Right cardiac atrium (tissue), 5 donors: ENCODE measurements at regions not wholly inside any gene's neighbourhood (a gene's known extent, or its start where the extent isn't known, plus 50 kb on each side); places are given as distances from the start of the nearest gene placed in this dataset.
"Not testable (repeated sequence)": the region's sequence is repeated elsewhere in the genome, so short reads cannot be mapped to it uniquely, and the experiment has no call there.

ENCODE experiments used
- ATAC-seq, 2 donors: fragments of 200-7000 bp; cut with Tn5 transposase; one replicate each; pipeline versions ENCODE4 v1.8.0 to v1.9.1; 2020; ENCODE audit warnings: moderate library complexity in 2 of 2, mild to moderate bottlenecking in 1 of 2
- DNase-seq, 3 donors: peaks; one replicate each; pipeline ENCODE4 v3.0.0-alpha.2; 2020
- H3K27ac ChIP-seq: one replicate; pipeline ENCODE4 v1.5.1; 2013; ENCODE audit warnings: mild to moderate bottlenecking, low read length, control low read depth, moderate library complexity
- H3K27me3 ChIP-seq: one replicate; pipeline ENCODE4 v1.6.1; 2013; ENCODE audit not compliant: control insufficient read depth, insufficient read depth
- H3K4me1 ChIP-seq: one replicate; pipeline ENCODE4 v1.6.1; 2013; ENCODE audit warnings: low read length; ENCODE audit not compliant: control insufficient read depth, insufficient read depth
- H3K4me3 ChIP-seq: one replicate; pipeline ENCODE4 v1.5.1; 2013; ENCODE audit warnings: low read length, control low read depth
- H3K9me3 ChIP-seq: one replicate; pipeline ENCODE4 v1.6.1; 2013; ENCODE audit warnings: low read length; ENCODE audit not compliant: control insufficient read depth
- WGBS: extraction: QIAGEN DNeasy Blood & Tissue Kit; methylation state at CpG from one replicate; pipeline ENCODE4 v1.1.7; 2013; 5-methylcytosine and 5-hydroxymethylcytosine counted together
- intact Hi-C, 4 donors: fragments of 100-400 bp; cut with DNase I; formaldehyde crosslinking; loops; one replicate each; pipeline versions ENCODE4 v1.11.0 to v1.14.0; 2022 to 2023
- donor health status: healthy with polysubstance abuse.
- donor health status: DM: no; HTN: yes; CAD: no.
- donor health status: DM: no; HTN: no; CAD: no.
- donor health status: DM: no; HTN: yes; CAD: no; lungs with severe emphysema.
- donor health status: DM: yes; HTN: yes; CAD: no.

- Histone ChIP-seq H3K27me3 (no peaks in the 10 kb centered on the region), H3K4me3 (no peak overlapping the region), H3K9me3 (no peaks in the 10 kb centered on the region), H3K4me1 (no peaks in the 10 kb centered on the region), H3K27ac (no peak overlapping the region)
- WGBS, result 77% methylated on average over 5 of the region's 5 CpGs
- DNase-seq, result no peak
- intact Hi-C loops, result no loop called here
- ATAC-seq, result no peak
These were observed 217.7 kb upstream of the CENPE start for GRCh38 chr4:103415801-103416200.

DNA sequence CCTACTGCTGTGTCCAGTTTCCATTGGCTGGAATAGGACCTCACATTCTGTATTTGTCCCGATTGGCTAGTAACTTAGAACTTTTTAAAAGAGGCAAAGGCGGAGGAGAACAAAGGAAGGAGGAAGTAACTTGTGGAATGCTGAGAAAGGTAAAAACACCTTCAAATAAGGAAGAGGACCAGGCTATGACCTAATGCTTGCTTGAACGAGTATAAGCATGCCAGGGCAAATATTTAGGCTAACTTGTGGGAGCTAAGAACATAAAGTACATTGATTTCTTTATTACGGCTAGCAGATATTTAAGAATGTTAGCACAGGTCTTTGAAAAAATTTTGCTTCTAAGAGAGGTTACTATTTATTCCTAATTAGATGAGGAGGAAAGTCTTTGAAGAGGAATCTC, 214.5 kb upstream of the CENPE start:
- intact Hi-C loops, DNase-seq, H3K27ac ChIP-seq, H3K4me3 ChIP-seq, H3K27me3 ChIP-seq, ATAC-seq, H3K9me3 ChIP-seq, H3K4me1 ChIP-seq: not testable (repeated sequence)
- 65% methylated on average over 4 of the region's 4 CpGs for WGBS

DNA sequence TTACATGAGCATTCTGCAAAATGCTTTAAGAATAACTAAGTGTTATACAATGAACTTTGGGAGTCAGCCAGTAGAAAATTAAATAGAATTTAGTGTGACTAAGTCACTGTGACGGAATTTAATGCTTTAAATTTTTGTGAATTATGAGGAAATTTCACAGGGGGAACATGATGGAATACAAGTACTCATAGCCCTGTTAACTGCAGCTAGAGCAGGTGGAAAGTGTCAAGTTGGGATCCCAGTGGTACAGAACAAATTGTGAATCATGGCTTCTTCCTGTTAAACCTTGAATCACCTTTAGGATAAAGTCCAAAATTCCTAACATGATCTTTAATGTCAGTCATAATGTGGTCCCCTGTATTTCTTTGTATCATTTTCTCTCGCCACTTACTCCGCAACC, 212.2 kb upstream of the CENPE start:
- DNase-seq (no peak), ATAC-seq (no peak)
- Histone ChIP-seq H3K27me3 (no peaks in the 10 kb centered on the region), H3K4me3 (no peak overlapping the region), H3K9me3 (no peaks in the 10 kb centered on the region), H3K27ac (no peak overlapping the region), H3K4me1 (no peaks in the 10 kb centered on the region)
- 72% methylated on average over 3 of the region's 3 CpGs for whole genome bisulfite sequencing
- intact Hi-C loops, result no loop called here

- DNase-seq, result no peak
- H3K4me3 ChIP-seq, result no peak overlapping the region
- no peaks in the 10 kb centered on the region for H3K27me3 ChIP-seq
- intact Hi-C loops, result no loop called here
- H3K9me3 ChIP-seq, result no peaks in the 10 kb centered on the region
- ATAC-seq, result no peak
- H3K4me1 ChIP-seq, result no peaks in the 10 kb centered on the region
- no peak overlapping the region for H3K27ac ChIP-seq
These were observed 207.3 kb upstream of the CENPE start for GRCh38 chr4:103405415-103405814.

DNA sequence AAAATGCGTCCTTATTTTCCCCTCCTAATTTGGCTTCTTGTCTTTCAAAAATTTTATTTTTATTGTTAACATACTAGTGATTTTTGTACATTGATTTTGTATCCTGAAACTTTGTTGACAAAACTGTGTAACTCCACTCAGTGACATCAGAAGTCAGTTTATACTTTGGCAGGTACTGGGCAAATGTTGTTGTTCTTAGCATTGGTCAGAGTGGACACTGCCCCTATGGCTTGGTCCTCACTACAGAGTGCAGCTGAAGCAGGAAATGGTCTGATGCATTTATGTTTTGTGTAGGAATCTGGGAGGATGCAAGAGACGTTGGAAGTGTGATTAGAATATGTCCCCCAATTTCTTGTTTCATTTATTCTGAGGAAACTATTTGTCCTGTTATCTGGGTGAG, 205.5 kb upstream of the CENPE start:
- 62% methylated on average over 2 of the region's 2 CpGs for WGBS
- ATAC-seq, result no peak
- Histone ChIP-seq H3K4me1 (no peaks in the 10 kb centered on the region), H3K4me3 (no peak overlapping the region), H3K9me3 (no peaks in the 10 kb centered on the region), H3K27me3 (no peaks in the 10 kb centered on the region), H3K27ac (no peak overlapping the region)
- intact Hi-C loops, result no loop called here
- DNase-seq, result no peak

GRCh38 chr4:103402198-103402597, 204.1 kb upstream of the CENPE start:
- DNase-seq, result no peak
- intact Hi-C loops, result no loop called here
- no peak overlapping the region for H3K4me3 ChIP-seq
- no peaks in the 10 kb centered on the region for H3K4me1 ChIP-seq
- 43% methylated on average over 2 of the region's 2 CpGs for WGBS
- no peak overlapping the region for H3K27ac ChIP-seq
- no peaks in the 10 kb centered on the region for H3K27me3 ChIP-seq
- no peaks in the 10 kb centered on the region for H3K9me3 ChIP-seq
- no peak for ATAC-seq

- H3K27me3 ChIP-seq, result no peaks in the 10 kb centered on the region
- intact Hi-C loops, result no loop called here
- H3K27ac ChIP-seq, result no peak overlapping the region
- WGBS, result 43% methylated on average over 1 of the region's 1 CpG
- H3K4me3 ChIP-seq, result no peak overlapping the region
- no peaks in the 10 kb centered on the region for H3K4me1 ChIP-seq
- no peak for ATAC-seq
- H3K9me3 ChIP-seq, result no peaks in the 10 kb centered on the region
- no peak for DNase-seq
These were observed 202.3 kb upstream of the CENPE start for GRCh38 chr4:103400405-103400804.

GRCh38 chr4:103397541-103397940, 199.4 kb upstream of the CENPE start:
- 25% methylated on average over 1 of the region's 1 CpG for WGBS

GRCh38 chr4:103387508-103388011, 189.4 kb upstream of the CENPE start:
- WGBS, result 77% methylated on average over 1 of the region's 1 CpG
- H3K27me3 ChIP-seq, H3K4me1 ChIP-seq, H3K4me3 ChIP-seq, H3K27ac ChIP-seq, ATAC-seq, intact Hi-C loops, H3K9me3 ChIP-seq, DNase-seq: not testable (repeated sequence)

More at GRCh38 chr4:103397541-103397940, 199.4 kb upstream of the CENPE start:
- Histone ChIP-seq H3K4me3 (no peak overlapping the region), H3K9me3 (no peaks in the 10 kb centered on the region), H3K27me3 (no peaks in the 10 kb centered on the region), H3K4me1 (no peaks in the 10 kb centered on the region), H3K27ac (no peak overlapping the region)
- DNase-seq (no peak), ATAC-seq (no peak)
- intact Hi-C loops, result no loop called here

- intact Hi-C loops, H3K9me3 ChIP-seq, H3K27ac ChIP-seq, H3K4me1 ChIP-seq, H3K4me3 ChIP-seq, ATAC-seq, H3K27me3 ChIP-seq, DNase-seq: not testable (repeated sequence)
- WGBS, result 62% methylated on average over 2 of the region's 2 CpGs
These were observed 187.4 kb upstream of the CENPE start for GRCh38 chr4:103385565-103385964.

DNA sequence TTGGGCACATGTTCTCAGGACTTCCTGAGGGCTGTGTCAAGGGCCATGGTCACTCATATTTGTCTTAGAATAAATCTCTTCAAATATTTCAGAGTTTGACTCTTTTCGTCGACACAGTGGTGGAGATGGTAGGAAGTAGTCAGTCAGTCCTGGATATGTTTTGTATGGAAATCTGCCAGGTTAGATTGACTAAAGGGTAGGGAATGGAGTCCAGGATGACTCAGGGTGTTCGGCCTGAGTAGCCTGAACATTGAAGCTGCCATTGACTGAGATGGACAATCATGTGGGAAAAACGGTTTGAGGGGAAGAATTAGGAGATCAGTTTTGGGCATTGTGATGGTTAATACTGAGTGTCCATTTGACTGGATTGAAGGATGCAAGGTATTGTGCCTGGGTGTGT, 177.1 kb upstream of the CENPE start:
- Histone ChIP-seq H3K27me3 (no peaks in the 10 kb centered on the region), H3K27ac (no peak overlapping the region), H3K4me3 (no peak overlapping the region), H3K4me1 (no peaks in the 10 kb centered on the region), H3K9me3 (no peaks in the 10 kb centered on the region)
- ATAC-seq (no peak), DNase-seq (no peak)
- 82% methylated on average over 4 of the region's 4 CpGs for WGBS
- intact Hi-C loops, result no loop called here

DNA sequence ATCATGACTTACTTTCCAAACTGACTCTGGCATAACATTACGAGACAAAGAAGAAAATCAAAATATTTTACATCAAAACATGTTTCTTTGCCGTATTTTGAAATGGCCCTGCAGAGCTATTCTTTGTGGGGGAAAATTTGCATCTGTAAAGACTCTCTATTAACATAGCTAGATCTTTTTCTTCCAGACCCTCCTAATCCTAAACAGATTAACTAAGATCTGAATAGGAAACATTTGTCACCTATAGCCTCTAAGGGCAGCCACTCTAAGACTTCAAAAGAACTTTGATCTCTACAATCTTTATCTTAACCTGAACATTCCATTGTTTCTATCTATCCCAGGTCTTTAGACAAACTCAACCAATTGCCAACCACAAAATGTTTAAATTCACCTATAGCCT, 176.6 kb upstream of the CENPE start:
- ATAC-seq (no peak), DNase-seq (no peak)
- no peak overlapping the region for H3K27ac ChIP-seq
- intact Hi-C loops, result no loop called here
- no peaks in the 10 kb centered on the region for H3K27me3 ChIP-seq
- whole genome bisulfite sequencing, result 56% methylated on average over 2 of the region's 2 CpGs
- H3K4me1 ChIP-seq, result no peaks in the 10 kb centered on the region
- H3K4me3 ChIP-seq, result no peak overlapping the region
- H3K9me3 ChIP-seq, result no peaks in the 10 kb centered on the region
